ENCODE measurements at regions not wholly inside any gene's neighbourhood (a gene's known extent, or its start where the extent isn't known, plus 50 kb on each side); places are given as distances from the start of the nearest gene placed in this dataset.

DNA sequence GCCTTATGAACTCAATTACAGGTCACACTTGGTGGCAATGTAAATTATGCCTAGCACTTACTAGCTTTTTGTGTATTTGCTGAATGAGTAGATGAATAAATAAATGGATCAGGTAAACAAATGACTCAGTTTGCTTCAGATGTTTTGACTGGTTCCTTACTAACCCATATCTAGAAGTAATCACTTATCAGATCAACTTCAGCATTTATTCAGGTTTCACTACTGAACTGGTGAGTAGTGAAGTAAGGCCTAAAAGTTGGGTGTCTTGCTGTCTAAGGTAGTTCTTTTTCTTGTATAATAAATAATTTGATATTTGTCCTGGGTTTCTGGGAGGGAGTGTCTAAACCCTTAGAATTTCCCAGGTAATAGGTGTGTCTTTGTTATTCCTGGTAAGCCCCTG, 205.0 kb downstream of the UXS1 start:
- H3K36me3 Mint-ChIP-seq (ENCODE audit: insufficient read depth, unreplicated experiment) = no peaks in the 10 kb centered on the region
- no peak overlapping the region for H3K4me3 Mint-ChIP-seq (ENCODE audit: low read depth, unreplicated experiment)
- no peak overlapping the region for H3K27ac Mint-ChIP-seq (ENCODE audit: unreplicated experiment)
- H3K27me3 Mint-ChIP-seq (ENCODE audit: unreplicated experiment) = no peaks in the 10 kb centered on the region
- peaks cover 9% of the 10 kb centered on the region for H3K9me3 Mint-ChIP-seq (ENCODE audit: low read depth, unreplicated experiment)
- intact Hi-C loops (cut with micrococcal nuclease; ENCODE audit: unreplicated experiment) = no loop called here
- CTCF ChIA-PET = no interaction called here
- TF ChIP-seq CTCF (IDR thresholded peaks at IDR 0.05; ENCODE audit: unreplicated experiment) = no peak
- peaks cover 18% of the 10 kb centered on the region for H3K4me1 Mint-ChIP-seq (ENCODE audit: low read depth, unreplicated experiment)
- DNase-seq = no peak
- no TSS peak for BruUV-seq (replicated peaks)

GRCh38 chr2:105977807-105978206, 216.3 kb downstream of the UXS1 start:
- Mint-ChIP-seq H3K27ac (ENCODE audit: unreplicated experiment) (peak overlapping the region; percentile 75), H3K4me3 (ENCODE audit: low read depth, unreplicated experiment) (no peak overlapping the region), H3K36me3 (ENCODE audit: insufficient read depth, unreplicated experiment) (peaks cover 8% of the 10 kb centered on the region), H3K4me1 (ENCODE audit: low read depth, unreplicated experiment) (peaks cover 14% of the 10 kb centered on the region), H3K9me3 (ENCODE audit: low read depth, unreplicated experiment) (peaks cover 21% of the 10 kb centered on the region), H3K27me3 (ENCODE audit: unreplicated experiment) (no peaks in the 10 kb centered on the region)
- CTCF ChIA-PET = no interaction called here
- no peak for DNase-seq
- no TSS peak for BruUV-seq (replicated peaks)
- no peak for TF ChIP-seq CTCF (IDR thresholded peaks at IDR 0.05; ENCODE audit: unreplicated experiment)
- intact Hi-C loops (cut with micrococcal nuclease; ENCODE audit: unreplicated experiment) = loop anchor here (10.0 kb wide), 1 partner anchor 633 kb away; no protein-coding TSS in a partner anchor

DNA sequence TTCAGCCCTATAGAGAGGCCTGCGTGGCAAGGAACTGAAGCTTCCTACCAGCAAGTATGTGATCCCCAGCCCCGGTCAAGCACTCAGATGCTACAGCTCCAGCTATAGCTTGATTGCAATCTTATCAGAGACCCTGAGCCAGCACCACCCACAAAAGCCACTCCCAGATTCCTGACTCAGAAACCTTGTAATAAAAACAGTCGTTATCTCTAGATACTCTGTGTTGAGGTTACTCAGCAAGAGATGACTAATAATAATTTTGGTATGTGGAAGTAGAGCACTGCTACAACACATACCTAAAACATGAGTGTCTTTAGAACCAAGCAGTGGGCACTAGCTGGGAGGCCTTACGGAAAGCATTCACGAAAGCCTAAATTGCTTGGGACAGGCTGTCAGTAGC, 216.9 kb downstream of the UXS1 start:
- Mint-ChIP-seq H3K27me3 (ENCODE audit: unreplicated experiment) (no peaks in the 10 kb centered on the region), H3K4me3 (ENCODE audit: low read depth, unreplicated experiment) (no peak overlapping the region), H3K27ac (ENCODE audit: unreplicated experiment) (peak overlapping the region; percentile 75), H3K36me3 (ENCODE audit: insufficient read depth, unreplicated experiment) (peaks cover 8% of the 10 kb centered on the region), H3K4me1 (ENCODE audit: low read depth, unreplicated experiment) (peaks cover 14% of the 10 kb centered on the region), H3K9me3 (ENCODE audit: low read depth, unreplicated experiment) (peaks cover 21% of the 10 kb centered on the region)
- CTCF ChIA-PET = no interaction called here
- intact Hi-C loops (cut with micrococcal nuclease; ENCODE audit: unreplicated experiment) = loop anchor here (10.0 kb wide), 1 partner anchor 632 kb away; no protein-coding TSS in a partner anchor
- BruUV-seq (replicated peaks) = no TSS peak
- no peak for TF ChIP-seq CTCF (IDR thresholded peaks at IDR 0.05; ENCODE audit: unreplicated experiment)
- DNase-seq = peak; percentile 69

GRCh38 chr2:105974812-105975211, 219.3 kb downstream of the UXS1 start:
- no TSS peak for BruUV-seq (replicated peaks)
- intact Hi-C loops (cut with micrococcal nuclease; ENCODE audit: unreplicated experiment) = loop anchor here (10.0 kb wide), 1 partner anchor 630 kb away; no protein-coding TSS in a partner anchor
- Mint-ChIP-seq H3K9me3 (ENCODE audit: low read depth, unreplicated experiment) (peaks cover 21% of the 10 kb centered on the region), H3K4me3 (ENCODE audit: low read depth, unreplicated experiment) (no peak overlapping the region), H3K36me3 (ENCODE audit: insufficient read depth, unreplicated experiment) (peaks cover 8% of the 10 kb centered on the region), H3K4me1 (ENCODE audit: low read depth, unreplicated experiment) (peaks cover 14% of the 10 kb centered on the region), H3K27me3 (ENCODE audit: unreplicated experiment) (no peaks in the 10 kb centered on the region), H3K27ac (ENCODE audit: unreplicated experiment) (no peak overlapping the region)
- CTCF ChIA-PET = no interaction called here
- no peak for DNase-seq
- TF ChIP-seq CTCF (IDR thresholded peaks at IDR 0.05; ENCODE audit: unreplicated experiment) = no peak

Measured in Calu3 (cell line).